ENCODE measurements at regions not wholly inside any gene's neighbourhood (a gene's known extent, or its start where the extent isn't known, plus 50 kb on each side); places are given as distances from the start of the nearest gene placed in this dataset.
A peak's percentile ranks its signal among the peaks of the same experiment; 100 is the strongest.

DNA sequence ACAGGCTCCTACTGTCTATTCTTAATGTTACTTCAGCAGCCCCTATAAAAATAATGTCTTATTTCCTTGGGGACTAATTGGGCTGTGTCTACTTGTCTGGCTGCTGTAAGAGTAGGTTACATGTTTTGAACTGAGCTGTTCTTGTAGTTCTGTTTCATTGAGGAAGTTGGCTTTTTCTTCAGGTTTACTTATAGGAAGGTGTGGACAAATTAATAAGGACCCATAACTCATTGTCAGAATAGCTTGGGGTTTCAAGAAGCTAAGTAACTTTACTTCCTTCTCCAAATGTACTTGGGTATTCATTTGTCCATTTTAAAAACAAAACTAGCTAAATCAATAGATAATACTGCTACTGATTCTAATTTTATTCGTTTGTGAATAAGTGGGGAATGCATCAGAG lies 487.2 kb downstream of the FAT4 start:
- no peak for DNase-seq (ENCODE audit: low read depth)

DNA sequence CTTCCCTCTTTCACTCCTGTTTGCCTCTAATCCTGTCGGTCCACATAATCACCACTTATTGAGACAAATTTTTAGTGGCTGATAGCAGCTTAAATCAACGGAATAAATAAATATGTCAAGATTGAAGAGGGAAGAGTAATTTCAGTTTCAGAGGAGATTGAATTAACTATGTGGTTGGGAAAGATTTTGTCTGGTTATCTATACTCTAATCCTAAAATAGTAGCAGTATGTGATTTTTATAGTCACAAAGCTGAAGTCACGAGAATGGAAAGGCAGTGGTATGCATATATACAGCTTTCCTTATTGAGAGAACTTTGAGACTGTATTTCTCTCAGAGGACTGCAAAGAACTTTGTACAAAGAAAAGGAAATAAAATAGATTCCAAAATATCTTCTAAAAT lies 493.3 kb downstream of the FAT4 start:
- no peaks in the 10 kb centered on the region for H3K9me3 ChIP-seq (ENCODE audit: control insufficient read depth, low read length)

More for the DNA sequence above, 487.2 kb downstream of the FAT4 start:
- Histone ChIP-seq H3K4me1 (ENCODE audit: control insufficient read depth, insufficient read depth, low read length) (no peaks in the 10 kb centered on the region), H3K9ac (ENCODE audit: low read length) (no peak overlapping the region), H3K9me3 (ENCODE audit: control insufficient read depth, low read length) (no peaks in the 10 kb centered on the region), H3K27me3 (replicated peaks; ENCODE audit: control insufficient read depth, insufficient read depth, low read length) (no peaks in the 10 kb centered on the region), H3K36me3 (ENCODE audit: control insufficient read depth, insufficient read depth, low read length, severe bottlenecking) (no peaks in the 10 kb centered on the region), H3K4me3 (ENCODE audit: low read length) (no peak overlapping the region)

DNA sequence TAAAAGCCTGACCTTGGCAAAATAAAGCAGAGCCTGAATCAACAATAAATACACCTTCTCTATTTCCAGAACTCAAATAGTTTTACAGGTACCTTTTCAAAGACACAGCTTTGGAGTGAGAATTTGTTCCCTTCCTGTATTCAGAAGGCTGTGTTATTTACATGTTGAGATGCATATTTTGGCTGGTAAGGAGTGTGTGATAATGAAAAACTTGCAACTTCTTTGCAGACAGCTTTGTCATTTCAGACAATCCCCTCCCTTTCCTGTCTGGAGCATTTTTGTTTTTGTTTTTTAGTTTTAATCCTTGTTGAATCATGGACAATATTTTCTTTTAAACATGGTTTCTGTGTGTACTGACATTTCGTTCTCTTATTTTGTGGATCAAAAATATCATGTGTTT lies 493.8 kb downstream of the FAT4 start:
- H3K9ac ChIP-seq (ENCODE audit: low read length) = no peak overlapping the region
- H3K9me3 ChIP-seq (ENCODE audit: control insufficient read depth, low read length) = no peaks in the 10 kb centered on the region
- no peaks in the 10 kb centered on the region for H3K36me3 ChIP-seq (ENCODE audit: control insufficient read depth, insufficient read depth, low read length, severe bottlenecking)

More for the DNA sequence above, 493.3 kb downstream of the FAT4 start:
- H3K4me1 ChIP-seq (ENCODE audit: control insufficient read depth, insufficient read depth, low read length) = no peaks in the 10 kb centered on the region
- no peak overlapping the region for H3K9ac ChIP-seq (ENCODE audit: low read length)
- H3K4me3 ChIP-seq (ENCODE audit: low read length) = no peak overlapping the region
- H3K36me3 ChIP-seq (ENCODE audit: control insufficient read depth, insufficient read depth, low read length, severe bottlenecking) = no peaks in the 10 kb centered on the region
- no peaks in the 10 kb centered on the region for H3K27me3 ChIP-seq (replicated peaks; ENCODE audit: control insufficient read depth, insufficient read depth, low read length)
- no peak for DNase-seq (ENCODE audit: low read depth)

DNA sequence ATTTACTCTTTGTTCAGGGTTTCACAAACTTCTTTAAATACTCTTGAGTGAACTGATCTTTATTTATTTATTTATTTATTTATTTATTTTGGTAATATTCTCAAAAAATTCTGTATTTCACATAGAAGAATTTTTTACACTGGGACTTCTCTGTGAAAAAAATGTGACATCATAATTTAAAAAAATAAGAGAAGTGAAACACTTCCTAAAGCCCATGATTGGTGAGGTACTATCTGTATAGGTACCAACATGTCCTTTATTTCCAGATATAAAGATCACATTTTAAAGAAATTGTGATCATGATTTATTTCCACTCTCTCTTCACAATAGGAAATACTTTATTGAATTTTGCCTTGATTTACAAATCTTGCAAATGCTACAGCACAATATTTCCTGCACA lies 497.1 kb downstream of the FAT4 start:
- no peak overlapping the region for H3K4me3 ChIP-seq (ENCODE audit: low read length)
- H3K36me3 ChIP-seq (ENCODE audit: control insufficient read depth, insufficient read depth, low read length, severe bottlenecking) = no peaks in the 10 kb centered on the region
- no peaks in the 10 kb centered on the region for H3K4me1 ChIP-seq (ENCODE audit: control insufficient read depth, insufficient read depth, low read length)
- H3K9me3 ChIP-seq (ENCODE audit: control insufficient read depth, low read length) = no peaks in the 10 kb centered on the region
- no peak for DNase-seq (ENCODE audit: low read depth)
- no peaks in the 10 kb centered on the region for H3K27me3 ChIP-seq (replicated peaks; ENCODE audit: control insufficient read depth, insufficient read depth, low read length)
- no peak overlapping the region for H3K9ac ChIP-seq (ENCODE audit: low read length)

More for the DNA sequence above, 493.8 kb downstream of the FAT4 start:
- Histone ChIP-seq H3K27me3 (replicated peaks; ENCODE audit: control insufficient read depth, insufficient read depth, low read length) (no peaks in the 10 kb centered on the region), H3K4me1 (ENCODE audit: control insufficient read depth, insufficient read depth, low read length) (no peaks in the 10 kb centered on the region), H3K4me3 (ENCODE audit: low read length) (no peak overlapping the region)
- no peak for DNase-seq (ENCODE audit: low read depth)

DNA sequence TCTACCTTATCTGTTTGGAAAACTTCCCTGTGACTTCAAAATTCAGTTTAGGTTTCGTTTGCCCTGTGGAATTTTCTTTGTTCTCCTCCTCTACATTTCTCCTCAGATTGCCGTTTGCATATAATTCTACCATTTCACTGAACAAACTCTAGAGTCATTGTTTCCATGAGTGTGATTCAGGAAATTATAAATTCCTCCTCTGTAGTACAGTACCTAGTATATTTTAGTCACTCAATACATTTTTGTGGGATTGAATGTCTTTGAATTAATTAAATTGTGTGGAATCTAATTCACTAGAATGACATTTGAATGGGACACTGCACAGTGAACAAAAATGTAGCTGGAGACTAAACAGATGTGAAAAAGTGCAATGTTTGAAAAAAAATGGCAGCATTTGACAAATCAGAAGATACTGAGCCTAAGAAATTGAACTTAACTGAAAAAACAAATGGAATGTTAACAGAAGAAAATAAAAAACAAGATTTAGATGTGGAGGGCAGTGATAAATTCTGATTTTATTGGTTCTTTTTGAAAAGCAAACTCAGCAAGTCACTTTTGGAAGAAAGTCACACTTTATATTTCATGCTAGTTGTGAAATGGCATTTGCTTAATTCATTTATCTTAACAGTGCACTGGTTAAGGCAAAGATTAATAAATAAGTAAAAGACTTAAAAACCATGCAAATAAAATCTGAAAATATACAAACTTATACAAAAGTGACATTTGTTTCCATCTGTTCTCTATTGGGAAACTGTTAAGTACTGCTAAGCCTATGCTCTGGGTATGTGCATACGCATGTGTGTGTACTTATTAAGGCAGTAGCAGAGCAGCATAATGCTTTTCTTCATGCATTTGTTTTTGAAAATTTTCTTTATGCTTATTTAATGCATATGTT lies 512.3 kb downstream of the FAT4 start:
- Histone ChIP-seq H3K9ac (ENCODE audit: low read length) (no peak overlapping the region), H3K27me3 (replicated peaks; ENCODE audit: control insufficient read depth, insufficient read depth, low read length) (no peaks in the 10 kb centered on the region), H3K4me1 (ENCODE audit: control insufficient read depth, insufficient read depth, low read length) (no peaks in the 10 kb centered on the region), H3K9me3 (ENCODE audit: control insufficient read depth, low read length) (no peaks in the 10 kb centered on the region), H3K36me3 (ENCODE audit: control insufficient read depth, insufficient read depth, low read length, severe bottlenecking) (no peaks in the 10 kb centered on the region), H3K4me3 (ENCODE audit: low read length) (no peak overlapping the region)
- peak; percentile 35 for DNase-seq (ENCODE audit: low read depth)

DNA sequence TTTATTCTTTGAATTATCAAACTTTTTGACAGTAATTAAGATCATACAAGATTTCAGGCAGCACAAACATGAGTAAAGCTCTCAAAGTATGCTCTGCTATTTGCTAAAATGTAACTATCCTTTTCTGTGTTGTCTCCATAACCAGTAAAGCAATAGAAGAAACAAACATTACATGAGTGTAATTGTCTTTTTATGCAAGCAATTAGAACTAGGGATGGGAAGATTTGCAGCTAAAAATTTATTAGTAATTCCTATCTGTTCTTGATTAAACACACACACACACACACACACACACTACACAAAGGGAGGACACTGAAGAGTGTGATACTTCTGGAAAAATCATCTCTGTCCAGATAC lies 512.9 kb downstream of the FAT4 start:
- Histone ChIP-seq H3K27me3 (replicated peaks; ENCODE audit: control insufficient read depth, insufficient read depth, low read length) (no peaks in the 10 kb centered on the region), H3K4me1 (ENCODE audit: control insufficient read depth, insufficient read depth, low read length) (no peaks in the 10 kb centered on the region), H3K9me3 (ENCODE audit: control insufficient read depth, low read length) (no peaks in the 10 kb centered on the region), H3K36me3 (ENCODE audit: control insufficient read depth, insufficient read depth, low read length, severe bottlenecking) (no peaks in the 10 kb centered on the region), H3K4me3 (ENCODE audit: low read length) (no peak overlapping the region), H3K9ac (ENCODE audit: low read length) (no peak overlapping the region)
- no peak for DNase-seq (ENCODE audit: low read depth)

DNA sequence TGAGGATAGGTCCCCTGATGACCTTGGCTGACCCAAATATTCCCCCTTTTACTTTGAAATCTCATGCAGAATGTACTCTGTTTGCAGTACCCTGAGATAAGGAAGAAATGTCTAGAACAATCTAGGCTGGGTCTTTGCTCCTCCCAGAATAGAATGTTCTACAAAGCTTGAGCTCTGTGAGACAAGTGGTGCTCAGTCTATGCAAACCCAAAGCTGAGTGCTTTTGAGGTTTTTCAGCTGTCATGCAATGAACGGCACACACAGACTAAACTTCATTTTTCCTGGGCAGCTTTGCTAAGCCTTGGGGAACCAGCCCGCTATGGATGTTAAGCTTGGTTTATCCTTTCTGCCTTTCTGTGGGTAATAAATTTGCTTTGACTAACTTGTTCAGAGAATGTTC lies 513.6 kb downstream of the FAT4 start:
- Histone ChIP-seq H3K9ac (ENCODE audit: low read length) (no peak overlapping the region), H3K9me3 (ENCODE audit: control insufficient read depth, low read length) (no peaks in the 10 kb centered on the region), H3K4me1 (ENCODE audit: control insufficient read depth, insufficient read depth, low read length) (no peaks in the 10 kb centered on the region), H3K4me3 (ENCODE audit: low read length) (no peak overlapping the region), H3K36me3 (ENCODE audit: control insufficient read depth, insufficient read depth, low read length, severe bottlenecking) (no peaks in the 10 kb centered on the region), H3K27me3 (replicated peaks; ENCODE audit: control insufficient read depth, insufficient read depth, low read length) (no peaks in the 10 kb centered on the region)
- DNase-seq (ENCODE audit: low read depth) = no peak

DNA sequence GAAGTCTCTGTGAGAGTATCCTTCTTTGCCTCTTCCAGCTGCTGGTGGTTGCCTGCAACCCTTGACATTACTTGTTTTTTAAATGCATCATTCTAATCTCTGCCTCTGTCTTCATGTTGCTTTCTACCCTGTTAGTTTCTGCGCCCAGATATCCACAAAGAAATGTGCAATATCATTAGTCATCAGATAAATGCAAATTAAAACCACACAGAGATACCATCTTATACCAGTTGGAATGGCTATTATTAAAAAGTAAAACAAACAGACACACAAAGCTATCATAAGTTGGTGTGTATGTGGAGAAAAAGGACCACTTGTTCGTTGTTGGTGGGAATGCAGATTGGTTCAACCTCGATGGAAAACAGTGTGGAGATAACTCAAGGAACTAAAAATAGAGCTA lies 517.4 kb downstream of the FAT4 start:
- no peaks in the 10 kb centered on the region for H3K4me1 ChIP-seq (ENCODE audit: control insufficient read depth, insufficient read depth, low read length)
- H3K27me3 ChIP-seq (replicated peaks; ENCODE audit: control insufficient read depth, insufficient read depth, low read length) = no peaks in the 10 kb centered on the region
- H3K36me3 ChIP-seq (ENCODE audit: control insufficient read depth, insufficient read depth, low read length, severe bottlenecking) = no peaks in the 10 kb centered on the region
- DNase-seq (ENCODE audit: low read depth) = no peak
- no peak overlapping the region for H3K9ac ChIP-seq (ENCODE audit: low read length)
- no peak overlapping the region for H3K4me3 ChIP-seq (ENCODE audit: low read length)
- no peaks in the 10 kb centered on the region for H3K9me3 ChIP-seq (ENCODE audit: control insufficient read depth, low read length)

DNA sequence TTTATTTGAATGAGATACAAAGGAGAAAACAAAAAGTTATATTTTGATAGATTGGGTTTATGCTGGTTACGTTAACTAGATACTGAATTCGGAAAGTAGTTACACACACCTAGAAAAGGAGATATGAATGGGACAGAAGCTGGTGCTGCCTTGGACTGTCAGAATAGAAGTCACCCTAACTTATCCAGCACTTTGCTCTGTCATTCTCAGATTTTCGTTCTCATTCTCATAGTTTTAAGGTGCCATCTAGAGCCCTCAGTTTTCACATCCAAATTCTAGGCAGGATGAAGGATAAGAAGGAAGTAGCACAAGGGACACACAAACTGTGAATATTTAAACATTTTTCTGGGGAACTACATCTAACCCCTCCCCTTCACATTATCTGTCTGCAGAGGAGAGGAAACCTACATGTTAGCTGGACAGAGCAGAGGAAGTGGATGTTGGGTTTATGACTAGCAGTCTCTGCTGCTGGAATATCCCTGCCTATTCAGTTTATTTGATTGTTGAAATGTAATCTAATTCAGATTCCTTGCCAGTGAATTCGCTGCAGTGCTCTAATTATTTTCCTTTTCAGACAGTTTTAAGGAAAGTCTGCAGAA lies 521.9 kb downstream of the FAT4 start:
- H3K27me3 ChIP-seq (replicated peaks; ENCODE audit: control insufficient read depth, insufficient read depth, low read length) = no peaks in the 10 kb centered on the region
- no peak overlapping the region for H3K4me3 ChIP-seq (ENCODE audit: low read length)
- H3K4me1 ChIP-seq (ENCODE audit: control insufficient read depth, insufficient read depth, low read length) = no peaks in the 10 kb centered on the region
- no peaks in the 10 kb centered on the region for H3K36me3 ChIP-seq (ENCODE audit: control insufficient read depth, insufficient read depth, low read length, severe bottlenecking)
- no peak overlapping the region for H3K9ac ChIP-seq (ENCODE audit: low read length)
- no peak for DNase-seq (ENCODE audit: low read depth)
- H3K9me3 ChIP-seq (ENCODE audit: control insufficient read depth, low read length) = no peaks in the 10 kb centered on the region

DNA sequence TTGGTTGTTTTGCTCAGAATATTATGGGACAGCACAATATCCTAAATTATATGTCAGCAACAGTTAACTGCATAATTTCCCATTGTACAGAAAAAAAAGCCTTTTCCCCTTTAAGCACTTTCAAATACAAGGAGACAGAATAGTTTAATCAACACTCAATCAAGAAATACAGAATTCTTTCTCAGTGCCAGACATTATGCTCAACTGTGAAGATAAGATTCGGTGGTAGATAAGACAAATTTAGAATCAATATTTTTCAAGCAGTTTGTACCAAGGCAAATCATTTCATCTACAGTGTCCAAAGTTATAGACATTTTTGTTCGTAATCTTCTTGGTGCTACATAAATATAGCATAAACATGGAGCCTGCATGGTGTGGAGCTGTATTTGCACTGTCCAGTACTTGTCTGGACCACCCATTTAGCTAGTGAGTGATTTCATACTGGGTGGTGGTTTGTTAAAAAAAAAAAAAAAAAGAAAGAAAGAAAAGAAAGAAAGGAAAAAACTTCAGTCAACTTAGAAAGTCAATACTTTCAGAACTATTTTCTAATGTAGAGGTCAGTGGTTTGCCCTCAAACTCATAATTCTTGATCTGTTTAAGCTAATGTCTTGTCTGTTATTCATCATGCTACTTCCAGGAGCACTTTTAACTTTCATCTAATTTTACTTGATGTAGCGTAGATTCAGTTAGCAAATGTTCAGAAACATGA lies 522.9 kb downstream of the FAT4 start:
- Histone ChIP-seq H3K36me3 (ENCODE audit: control insufficient read depth, insufficient read depth, low read length, severe bottlenecking) (no peaks in the 10 kb centered on the region), H3K9ac (ENCODE audit: low read length) (no peak overlapping the region), H3K27me3 (replicated peaks; ENCODE audit: control insufficient read depth, insufficient read depth, low read length) (no peaks in the 10 kb centered on the region), H3K4me3 (ENCODE audit: low read length) (no peak overlapping the region), H3K9me3 (ENCODE audit: control insufficient read depth, low read length) (no peaks in the 10 kb centered on the region), H3K4me1 (ENCODE audit: control insufficient read depth, insufficient read depth, low read length) (no peaks in the 10 kb centered on the region)
- no peak for DNase-seq (ENCODE audit: low read depth)

DNA sequence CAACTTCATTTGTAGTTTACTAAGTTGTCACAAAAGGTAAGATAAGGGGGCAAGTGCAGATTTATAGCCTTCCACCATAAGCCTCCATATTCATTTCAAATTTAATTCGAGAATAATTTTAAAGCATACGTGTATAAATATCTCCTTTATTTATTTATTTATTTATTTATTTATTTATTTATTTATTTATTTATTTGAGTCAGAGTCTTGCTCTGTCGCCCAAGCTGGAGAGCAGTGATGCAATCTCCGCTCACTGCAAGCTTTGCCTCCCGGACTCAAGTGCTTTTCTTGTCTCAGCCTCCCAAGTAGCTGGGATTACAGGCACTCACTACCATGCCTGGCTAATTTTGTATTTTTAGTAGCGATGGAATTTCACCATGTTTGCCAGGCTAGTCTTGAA lies 523.4 kb downstream of the FAT4 start:
- no peaks in the 10 kb centered on the region for H3K27me3 ChIP-seq (replicated peaks; ENCODE audit: control insufficient read depth, insufficient read depth, low read length)
- H3K9ac ChIP-seq (ENCODE audit: low read length) = no peak overlapping the region
- H3K4me3 ChIP-seq (ENCODE audit: low read length) = no peak overlapping the region
- H3K36me3 ChIP-seq (ENCODE audit: control insufficient read depth, insufficient read depth, low read length, severe bottlenecking) = no peaks in the 10 kb centered on the region
- H3K9me3 ChIP-seq (ENCODE audit: control insufficient read depth, low read length) = no peaks in the 10 kb centered on the region
- no peak for DNase-seq (ENCODE audit: low read depth)
- H3K4me1 ChIP-seq (ENCODE audit: control insufficient read depth, insufficient read depth, low read length) = no peaks in the 10 kb centered on the region

Data from adipocyte (in vitro differentiated cells).